ENCODE measurements at regions not wholly inside any gene's neighbourhood (a gene's known extent, or its start where the extent isn't known, plus 50 kb on each side); places are given as distances from the start of the nearest gene placed in this dataset.

- no peak for DNase-seq
Observed at GRCh38 chr13:99055735-99056134, 77.9 kb upstream of the DOCK9 start.

- no peak for DNase-seq
Observed at GRCh38 chr13:99056381-99057014, 78.6 kb upstream of the DOCK9 start.

GRCh38 chr13:99057310-99057975, 79.6 kb upstream of the DOCK9 start:
- DNase-seq, result no peak

GRCh38 chr13:99058527-99059495, 80.9 kb upstream of the DOCK9 start:
- no peak for DNase-seq

GRCh38 chr13:99059498-99060075, 81.7 kb upstream of the DOCK9 start:
- DNase-seq, result no peak

- no peak for DNase-seq
Observed at GRCh38 chr13:99061411-99061810, 83.5 kb upstream of the DOCK9 start.

- no peak for DNase-seq
Observed at GRCh38 chr13:99062593-99062992, 84.7 kb upstream of the DOCK9 start.

- DNase-seq, result no peak
Observed at GRCh38 chr13:99063178-99063577, 85.3 kb upstream of the DOCK9 start.

GRCh38 chr13:99063952-99064351, 86.1 kb upstream of the DOCK9 start:
- no peak for DNase-seq

GRCh38 chr13:99064624-99065234, 86.9 kb upstream of the DOCK9 start:
- no peak for DNase-seq

GRCh38 chr13:99065235-99066015, 87.6 kb upstream of the DOCK9 start:
- no peak for DNase-seq

- no peak for DNase-seq
Observed at GRCh38 chr13:99066219-99066618, 88.4 kb upstream of the DOCK9 start.

- no peak for DNase-seq
Observed at GRCh38 chr13:99067159-99067985, 89.5 kb upstream of the DOCK9 start.

- no peak for DNase-seq
Observed at GRCh38 chr13:99071211-99071610, 93.3 kb upstream of the DOCK9 start.

GRCh38 chr13:99071666-99072065, 93.8 kb upstream of the DOCK9 start:
- DNase-seq, result no peak

GRCh38 chr13:99072356-99072755, 94.5 kb upstream of the DOCK9 start:
- DNase-seq, result no peak

GRCh38 chr13:99072941-99073340, 95.1 kb upstream of the DOCK9 start:
- DNase-seq, result no peak

- no peak for DNase-seq
Observed at GRCh38 chr13:99074693-99075092, 96.8 kb upstream of the DOCK9 start.

GRCh38 chr13:99075268-99076191, 97.7 kb upstream of the DOCK9 start:
- DNase-seq, result no peak

Data from hematopoietic multipotent progenitor cell treated with erythropoietin and hydrocortisone succinate and interleukin-3 and kit ligand, for 4 days (in vitro differentiated cells).